ENCODE measurements at regions not wholly inside any gene's neighbourhood (a gene's known extent, or its start where the extent isn't known, plus 50 kb on each side); places are given as distances from the start of the nearest gene placed in this dataset.

GRCh38 chr13:111564606-111565005 lies 244.2 kb downstream of the TEX29 start:
- no peak for TF ChIP-seq CTCF (conservative IDR thresholded peaks at IDR 0.05; ENCODE audit: low read length)
- TF ChIP-seq EZH2phosphoT487 (IDR thresholded peaks at IDR 0.05; ENCODE audit: borderline replicate concordance), result no peak

Data from Loucy (cell line).